ENCODE measurements at regions not wholly inside any gene's neighbourhood (a gene's known extent, or its start where the extent isn't known, plus 50 kb on each side); places are given as distances from the start of the nearest gene placed in this dataset.

DNA sequence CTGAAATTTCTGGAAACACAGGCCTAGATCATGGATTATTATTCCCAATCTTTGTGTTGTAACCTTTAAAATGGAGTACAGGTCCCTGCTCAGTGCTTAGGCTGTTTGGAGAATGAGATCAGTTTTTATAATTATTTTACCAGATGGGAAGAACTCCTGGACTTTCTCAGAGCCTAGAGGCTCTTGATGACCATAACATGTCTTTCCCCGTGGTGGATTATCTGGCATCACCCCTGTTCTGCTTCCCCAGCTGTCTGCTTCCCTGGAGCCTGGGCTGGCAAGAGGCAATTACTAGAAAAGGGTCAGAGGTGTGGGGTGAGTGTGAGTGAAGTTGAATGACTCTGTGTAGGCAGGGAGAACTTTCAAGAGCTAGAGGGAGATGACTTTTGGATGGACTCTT, 143.0 kb downstream of the CARTPT start:
- DNase-seq (no peak), ATAC-seq (no peak)
- peaks cover 44% of the 10 kb centered on the region for H3K27me3 Mint-ChIP-seq
- no peaks in the 10 kb centered on the region for H3K4me1 Mint-ChIP-seq
- H3K4me3 Mint-ChIP-seq: no peak overlapping the region
- no peak overlapping the region for H3K27ac Mint-ChIP-seq
- H3K9me3 ChIP-seq (ENCODE audit: control insufficient read depth, low read length, poor library complexity, severe bottlenecking): no peaks in the 10 kb centered on the region
- no peaks in the 10 kb centered on the region for H3K36me3 Mint-ChIP-seq (ENCODE audit: low read depth)

DNA sequence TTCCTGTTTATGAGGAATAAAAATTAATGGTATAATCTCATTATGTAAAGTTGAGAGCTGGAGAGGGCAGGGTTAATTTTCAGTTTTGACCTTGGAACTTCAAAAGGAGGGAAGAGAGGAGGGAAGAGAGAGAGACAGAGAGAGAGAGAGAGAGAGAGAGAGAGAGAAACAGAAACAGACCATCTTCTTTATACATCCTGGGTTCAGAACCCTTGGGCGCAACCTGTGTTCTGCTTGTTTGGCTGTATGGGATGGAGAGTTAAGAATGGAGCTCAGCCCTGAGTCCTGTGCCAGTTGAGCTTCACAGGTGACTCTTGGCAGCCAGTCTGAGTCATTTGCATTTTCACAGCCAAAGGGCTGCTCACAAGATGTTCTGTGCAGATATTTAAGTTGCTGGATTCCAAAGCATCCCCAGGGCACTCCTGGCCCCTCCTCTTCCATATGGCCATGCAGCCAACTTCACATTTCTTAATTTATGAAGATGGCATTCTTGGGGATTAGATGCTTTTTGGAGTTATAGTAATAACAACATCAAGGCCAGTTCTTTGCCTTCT, 143.5 kb downstream of the CARTPT start:
- no peaks in the 10 kb centered on the region for H3K4me1 Mint-ChIP-seq
- no peaks in the 10 kb centered on the region for H3K36me3 Mint-ChIP-seq (ENCODE audit: low read depth)
- peaks cover 44% of the 10 kb centered on the region for H3K27me3 Mint-ChIP-seq
- no peak overlapping the region for H3K27ac Mint-ChIP-seq
- H3K9me3 ChIP-seq (ENCODE audit: control insufficient read depth, low read length, poor library complexity, severe bottlenecking): no peaks in the 10 kb centered on the region
- no peak for ATAC-seq
- H3K4me3 Mint-ChIP-seq: no peak overlapping the region
- DNase-seq: no peak

GRCh38 chr5:71864730-71865601, 145.9 kb downstream of the CARTPT start:
- Mint-ChIP-seq H3K36me3 (ENCODE audit: low read depth) (no peaks in the 10 kb centered on the region), H3K4me3 (no peak overlapping the region), H3K27me3 (peaks cover 44% of the 10 kb centered on the region), H3K4me1 (no peaks in the 10 kb centered on the region), H3K27ac (no peak overlapping the region)
- no peak for ATAC-seq
- no peak for DNase-seq
- no peaks in the 10 kb centered on the region for H3K9me3 ChIP-seq (ENCODE audit: control insufficient read depth, low read length, poor library complexity, severe bottlenecking)

DNA sequence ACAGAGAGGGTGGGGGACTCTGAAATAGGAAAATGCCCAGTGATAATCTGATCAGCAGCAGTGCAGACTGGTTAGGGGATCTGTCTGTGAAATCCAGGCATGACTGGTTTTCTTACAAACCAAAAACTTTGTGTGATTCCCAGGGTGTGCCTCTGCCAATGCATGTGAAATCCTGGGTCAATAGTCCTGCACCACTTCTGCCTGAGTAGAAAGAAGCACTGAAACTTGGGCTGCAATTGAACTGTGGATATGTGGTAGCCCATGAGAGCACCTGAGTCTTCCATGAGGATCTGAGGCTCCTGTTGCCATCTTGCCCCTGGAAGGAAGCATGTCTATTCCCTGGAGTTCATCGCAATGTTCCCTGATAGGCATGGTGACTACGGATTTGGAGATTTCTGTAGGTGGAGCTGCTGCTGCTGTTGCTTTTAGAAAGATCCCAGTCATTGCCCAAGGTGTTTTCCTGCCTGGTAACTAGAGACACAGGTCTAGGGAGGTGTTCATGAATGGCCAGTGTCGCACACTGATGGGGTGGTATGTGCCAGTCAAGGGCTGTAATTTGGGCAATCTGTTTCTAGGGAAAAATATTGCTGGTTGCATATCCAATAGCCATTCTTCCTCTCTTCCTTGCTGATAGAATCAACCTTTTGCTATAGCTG, 146.7 kb downstream of the CARTPT start:
- no peak for ATAC-seq
- H3K9me3 ChIP-seq (ENCODE audit: control insufficient read depth, low read length, poor library complexity, severe bottlenecking): no peaks in the 10 kb centered on the region
- H3K4me3 Mint-ChIP-seq: no peak overlapping the region

DNA sequence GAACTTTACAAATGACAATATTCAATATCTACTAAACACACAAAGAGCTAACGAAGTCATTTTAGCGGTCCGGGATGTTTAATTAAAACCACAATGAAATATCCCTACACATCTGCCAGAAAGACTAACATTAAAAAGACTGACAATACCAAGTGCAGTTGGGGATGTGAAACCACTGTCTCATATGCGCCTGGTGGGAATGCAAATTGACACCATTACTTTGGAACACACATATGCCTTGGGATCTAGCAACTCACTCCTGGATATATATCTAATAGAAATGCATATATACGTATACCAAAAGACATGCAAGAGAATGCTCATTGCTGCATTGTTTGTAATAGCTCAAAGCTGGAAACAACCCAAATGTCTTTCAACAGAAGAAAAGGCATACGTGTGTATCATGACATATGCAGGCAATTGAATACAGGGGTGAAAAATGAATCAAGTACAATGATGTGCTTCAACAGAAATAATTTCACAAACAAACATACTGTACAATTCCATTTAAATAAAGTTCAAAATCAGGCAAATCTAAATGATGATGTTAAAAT, 153.3 kb downstream of the CARTPT start:
- no peak for DNase-seq
- no peak for ATAC-seq
- no peaks in the 10 kb centered on the region for H3K36me3 Mint-ChIP-seq (ENCODE audit: low read depth)
- H3K27me3 Mint-ChIP-seq: peaks cover 26% of the 10 kb centered on the region
- no peaks in the 10 kb centered on the region for H3K4me1 Mint-ChIP-seq
- H3K9me3 ChIP-seq (ENCODE audit: control insufficient read depth, low read length, poor library complexity, severe bottlenecking): no peaks in the 10 kb centered on the region
- no peak overlapping the region for H3K4me3 Mint-ChIP-seq
- no peak overlapping the region for H3K27ac Mint-ChIP-seq

More for the DNA sequence above, 146.7 kb downstream of the CARTPT start:
- H3K36me3 Mint-ChIP-seq (ENCODE audit: low read depth): no peaks in the 10 kb centered on the region
- peaks cover 43% of the 10 kb centered on the region for H3K27me3 Mint-ChIP-seq
- no peaks in the 10 kb centered on the region for H3K4me1 Mint-ChIP-seq
- DNase-seq: no peak
- H3K27ac Mint-ChIP-seq: no peak overlapping the region

DNA sequence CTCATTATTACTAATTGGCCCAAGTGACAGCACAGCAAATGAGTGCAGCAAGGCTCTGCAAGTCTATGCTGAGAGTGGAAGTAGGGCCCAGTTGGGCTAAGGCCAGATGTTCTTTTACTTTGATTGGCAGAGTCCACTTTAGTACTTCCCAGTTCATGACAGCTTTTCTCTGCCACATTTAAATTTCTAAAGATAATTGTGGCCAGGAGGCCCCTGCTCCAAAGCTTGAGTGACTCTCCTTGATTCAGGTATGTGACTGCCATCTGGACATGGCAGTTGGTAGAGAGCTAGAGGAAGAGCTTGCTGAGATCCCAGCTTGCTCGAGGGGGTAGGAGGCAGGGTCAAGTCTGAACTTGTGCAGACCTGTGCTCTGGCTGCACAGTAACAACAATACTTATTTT, 154.1 kb downstream of the CARTPT start:
- Mint-ChIP-seq H3K4me3 (no peak overlapping the region), H3K4me1 (no peaks in the 10 kb centered on the region), H3K27me3 (peaks cover 29% of the 10 kb centered on the region), H3K27ac (no peak overlapping the region), H3K36me3 (ENCODE audit: low read depth) (no peaks in the 10 kb centered on the region)
- DNase-seq (no peak), ATAC-seq (no peak)
- no peaks in the 10 kb centered on the region for H3K9me3 ChIP-seq (ENCODE audit: control insufficient read depth, low read length, poor library complexity, severe bottlenecking)

DNA sequence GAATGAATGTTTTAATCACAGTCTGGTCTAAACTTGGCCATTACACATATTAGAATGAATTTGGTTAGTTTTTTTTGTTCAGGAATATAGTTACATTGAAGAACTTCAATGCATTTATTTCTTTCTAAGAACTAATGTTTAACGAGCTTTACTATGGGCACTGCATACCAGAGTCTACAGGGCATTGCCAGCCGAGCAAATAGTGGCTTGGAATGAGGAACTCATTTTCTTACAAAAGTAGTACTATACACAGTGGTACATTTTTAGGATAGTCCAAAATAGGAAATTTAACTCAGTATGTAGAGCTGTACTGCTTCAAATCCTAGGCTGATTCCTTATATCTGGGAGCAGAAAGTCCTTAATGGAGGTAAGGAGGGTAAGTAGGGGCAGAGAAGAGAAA, 155.4 kb downstream of the CARTPT start:
- no peaks in the 10 kb centered on the region for H3K36me3 Mint-ChIP-seq (ENCODE audit: low read depth)
- no peak for DNase-seq
- no peak overlapping the region for H3K27ac Mint-ChIP-seq
- no peak overlapping the region for H3K4me3 Mint-ChIP-seq
- H3K27me3 Mint-ChIP-seq: peaks cover 29% of the 10 kb centered on the region
- no peak for ATAC-seq
- no peaks in the 10 kb centered on the region for H3K4me1 Mint-ChIP-seq
- H3K9me3 ChIP-seq (ENCODE audit: control insufficient read depth, low read length, poor library complexity, severe bottlenecking): no peaks in the 10 kb centered on the region

DNA sequence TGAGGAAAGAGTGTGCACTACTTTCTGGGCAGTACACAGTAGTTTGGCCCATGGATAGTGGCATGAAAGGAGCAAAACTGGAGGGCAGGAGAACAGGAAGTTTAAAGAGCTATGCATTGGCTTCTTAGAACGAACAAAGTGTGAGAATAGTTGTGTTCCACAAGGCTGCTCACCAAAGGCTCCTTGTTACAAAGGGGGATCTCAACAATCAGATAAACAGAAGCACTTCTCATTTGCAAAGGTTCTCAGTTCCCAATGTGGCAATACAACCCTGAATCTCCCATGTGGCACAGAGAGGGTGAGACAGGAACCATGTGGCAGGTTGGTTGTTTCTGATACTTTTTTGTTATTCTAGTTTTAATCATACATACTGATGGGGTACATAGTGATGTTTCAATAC, 158.4 kb downstream of the CARTPT start:
- Mint-ChIP-seq H3K4me1 (no peaks in the 10 kb centered on the region), H3K27ac (no peak overlapping the region), H3K36me3 (ENCODE audit: low read depth) (no peaks in the 10 kb centered on the region), H3K4me3 (no peak overlapping the region), H3K27me3 (peaks cover 41% of the 10 kb centered on the region)
- H3K9me3 ChIP-seq (ENCODE audit: control insufficient read depth, low read length, poor library complexity, severe bottlenecking): no peaks in the 10 kb centered on the region
- DNase-seq (no peak), ATAC-seq (no peak)

DNA sequence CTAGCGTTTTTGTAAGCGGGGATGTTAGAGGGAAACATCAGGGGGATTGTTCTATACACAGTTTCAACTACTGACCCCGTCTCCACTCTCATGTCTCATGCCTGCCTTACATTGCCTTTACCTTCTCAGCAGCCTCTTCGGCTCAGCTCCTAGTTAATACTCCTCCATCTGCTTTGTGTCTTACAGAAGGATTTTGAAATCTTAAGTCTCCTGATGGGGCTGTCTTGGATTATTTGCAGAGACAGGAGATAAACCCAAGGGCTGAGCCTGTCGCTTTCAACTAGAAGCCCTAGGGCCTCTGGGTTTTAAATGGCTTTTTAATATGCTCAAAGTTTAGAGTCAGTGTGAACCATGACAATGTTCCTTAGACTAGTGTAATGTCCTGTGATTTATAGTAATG, 161.5 kb downstream of the CARTPT start:
- H3K27me3 Mint-ChIP-seq: peaks cover 28% of the 10 kb centered on the region
- ATAC-seq (no peak), DNase-seq (no peak)
- no peaks in the 10 kb centered on the region for H3K36me3 Mint-ChIP-seq (ENCODE audit: low read depth)
- H3K9me3 ChIP-seq (ENCODE audit: control insufficient read depth, low read length, poor library complexity, severe bottlenecking): no peaks in the 10 kb centered on the region
- H3K4me1 Mint-ChIP-seq: no peaks in the 10 kb centered on the region
- H3K27ac Mint-ChIP-seq: peak overlapping the region; percentile 53
- H3K4me3 Mint-ChIP-seq: no peak overlapping the region

GRCh38 chr5:71882826-71883741, 164.0 kb downstream of the CARTPT start:
- H3K27ac Mint-ChIP-seq: no peak overlapping the region
- H3K27me3 Mint-ChIP-seq: peaks cover 18% of the 10 kb centered on the region
- no peak overlapping the region for H3K4me3 Mint-ChIP-seq
- no peaks in the 10 kb centered on the region for H3K36me3 Mint-ChIP-seq (ENCODE audit: low read depth)
- no peaks in the 10 kb centered on the region for H3K9me3 ChIP-seq (ENCODE audit: control insufficient read depth, low read length, poor library complexity, severe bottlenecking)
- no peak for ATAC-seq
- DNase-seq: no peak
- no peaks in the 10 kb centered on the region for H3K4me1 Mint-ChIP-seq

DNA sequence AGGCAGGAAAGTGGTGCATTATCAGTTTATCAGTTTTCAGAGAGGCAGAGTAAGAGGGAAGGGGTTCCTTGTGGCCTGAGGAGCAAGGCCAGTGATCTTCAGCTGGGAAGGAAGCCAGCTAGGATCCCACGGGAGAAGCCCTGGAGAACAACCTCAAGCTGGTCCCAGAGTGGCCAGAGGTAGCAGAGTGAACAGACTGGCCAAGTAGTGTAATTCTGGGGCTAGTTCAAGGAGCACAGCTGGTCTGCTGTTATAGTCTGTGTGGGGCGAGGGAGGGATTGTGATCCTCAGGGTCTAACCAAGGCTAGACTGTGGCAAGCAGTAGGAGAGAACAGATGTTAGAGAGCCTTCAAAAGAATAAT, 164.6 kb downstream of the CARTPT start:
- no peak overlapping the region for H3K27ac Mint-ChIP-seq
- H3K4me3 Mint-ChIP-seq: no peak overlapping the region
- no peak for ATAC-seq
- DNase-seq: no peak
- peaks cover 18% of the 10 kb centered on the region for H3K27me3 Mint-ChIP-seq
- no peaks in the 10 kb centered on the region for H3K36me3 Mint-ChIP-seq (ENCODE audit: low read depth)
- H3K4me1 Mint-ChIP-seq: no peaks in the 10 kb centered on the region
- no peaks in the 10 kb centered on the region for H3K9me3 ChIP-seq (ENCODE audit: control insufficient read depth, low read length, poor library complexity, severe bottlenecking)

- no peak for DNase-seq
- Mint-ChIP-seq H3K27me3 (peaks cover 18% of the 10 kb centered on the region), H3K4me3 (no peak overlapping the region), H3K36me3 (ENCODE audit: low read depth) (peaks cover 5% of the 10 kb centered on the region), H3K4me1 (no peaks in the 10 kb centered on the region), H3K27ac (no peak overlapping the region)
- H3K9me3 ChIP-seq (ENCODE audit: control insufficient read depth, low read length, poor library complexity, severe bottlenecking): no peaks in the 10 kb centered on the region
- no peak for ATAC-seq
Observed at GRCh38 chr5:71884926-71885325, 165.9 kb downstream of the CARTPT start.

DNA sequence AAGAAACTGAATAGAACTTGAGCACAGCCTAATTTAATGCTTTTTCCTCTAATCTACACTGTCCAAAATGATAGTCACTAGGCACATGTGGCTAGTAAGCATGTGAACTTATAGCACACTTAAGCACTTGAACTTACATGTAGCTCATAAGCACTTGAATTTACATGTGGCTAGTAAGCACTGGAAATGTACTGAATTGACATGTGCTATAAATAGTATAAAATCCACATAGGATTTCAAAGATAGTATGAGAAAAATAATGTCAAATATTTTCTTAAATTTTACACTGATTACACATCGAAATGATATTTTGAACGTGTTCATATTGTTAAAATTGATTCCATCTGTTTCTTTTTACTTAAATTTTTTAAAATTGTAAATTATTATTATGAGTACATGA, 167.3 kb downstream of the CARTPT start:
- Mint-ChIP-seq H3K27ac (no peak overlapping the region), H3K4me3 (no peak overlapping the region), H3K36me3 (ENCODE audit: low read depth) (peaks cover 10% of the 10 kb centered on the region), H3K4me1 (no peaks in the 10 kb centered on the region), H3K27me3 (peaks cover 7% of the 10 kb centered on the region)
- no peaks in the 10 kb centered on the region for H3K9me3 ChIP-seq (ENCODE audit: control insufficient read depth, low read length, poor library complexity, severe bottlenecking)
- ATAC-seq (no peak), DNase-seq (no peak)
